ENCODE measurements at regions not wholly inside any gene's neighbourhood (a gene's known extent, or its start where the extent isn't known, plus 50 kb on each side); places are given as distances from the start of the nearest gene placed in this dataset.

GRCh38 chr14:65945327-65945726 is 532.8 kb downstream of the FUT8 start:
- Histone ChIP-seq H3K4me2 (no peak overlapping the region), H2AFZ (ENCODE audit: low read depth) (no peak overlapping the region), H3K79me2 (ENCODE audit: insufficient read depth) (no peaks in the 10 kb centered on the region), H3K27me3 (ENCODE audit: insufficient read depth) (no peaks in the 10 kb centered on the region), H3K27ac (ENCODE audit: low read depth in 2 of 2, low read length in 1 of 2) (no peak overlapping the region), H3K4me1 (ENCODE audit: control insufficient read depth in 1 of 2, insufficient read depth in 2 of 2, low read depth in 1 of 2, low read length in 1 of 2) (peaks cover 0 to 12% of the 10 kb centered on the region in 2 experiments; a peak in 1 of 4 replicates), H3K36me3 (replicated peaks in 1 of 2; ENCODE audit: control insufficient read depth in 1 of 2, insufficient read depth in 2 of 2, low read length in 1 of 2) (no peaks in the 10 kb centered on the region), H3K9me2 (no peaks in the 10 kb centered on the region), H3K9ac (no peak overlapping the region), H3F3A (replicated peaks; ENCODE audit: insufficient read depth) (no peaks in the 10 kb centered on the region), H3K9me3 (no peaks in the 10 kb centered on the region), H4K20me1 (ENCODE audit: insufficient read depth) (no peaks in the 10 kb centered on the region), H3K4me3 (ENCODE audit: low read depth in 2 of 2, low read length in 1 of 2) (no peak overlapping the region)
- no peak for TF ChIP-seq YY1 (IDR thresholded peaks at IDR 0.05; ENCODE audit: low read depth)
- no peak for TF ChIP-seq RXRA (IDR thresholded peaks at IDR 0.05; ENCODE audit: borderline replicate concordance, low read depth)
- no peak for TF ChIP-seq ZBTB33 (IDR thresholded peaks at IDR 0.05; ENCODE audit: borderline replicate concordance, low read depth)
- TF ChIP-seq TAF1 (IDR thresholded peaks at IDR 0.05; ENCODE audit: borderline replicate concordance, low read depth, low read length): no peak
- TF ChIP-seq RFX5 (IDR thresholded peaks at IDR 0.05; ENCODE audit: low read length): no peak
- no peak for TF ChIP-seq MXI1 (IDR thresholded peaks at IDR 0.05; ENCODE audit: low read depth, low read length)
- no peak for TF ChIP-seq USF2 (IDR thresholded peaks at IDR 0.05; ENCODE audit: borderline replicate concordance, low read depth, low read length)
- TF ChIP-seq EZH2phosphoT487 (IDR thresholded peaks at IDR 0.05; ENCODE audit: borderline replicate concordance, low read depth): no peak
- no peak for TF ChIP-seq TCF12 (IDR thresholded peaks at IDR 0.05)
- no peak for TF ChIP-seq SMC3 (IDR thresholded peaks at IDR 0.05; ENCODE audit: low read depth, low read length)
- TF ChIP-seq SIN3A (IDR thresholded peaks at IDR 0.05; ENCODE audit: borderline replicate concordance, low read depth, low read length): no peak
- no peak for TF ChIP-seq ELF1 (IDR thresholded peaks at IDR 0.05)
- TF ChIP-seq USF1 (IDR thresholded peaks at IDR 0.05; ENCODE audit: borderline replicate concordance, low read depth): no peak
- no peak for TF ChIP-seq POLR2AphosphoS5 (IDR thresholded peaks at IDR 0.05; ENCODE audit: low read depth, low read length)
- TF ChIP-seq CHD2 (IDR thresholded peaks at IDR 0.05; ENCODE audit: low read length, partially characterized antibody): no peak
- TF ChIP-seq MAX (IDR thresholded peaks at IDR 0.05; ENCODE audit: low read depth): no peak
- TF ChIP-seq CTCF (IDR thresholded peaks at IDR 0.05): no peak
- POLR2A ChIA-PET: no interaction called here
- no peak for DNase-seq
- CTCF ChIA-PET: interaction anchor here (0.9 to 2.7 kb wide), 5 partner anchors 9 to 530 kb away, joined by 3 to 17 read pairs (median 4); no protein-coding TSS in a partner anchor
- WGBS (ENCODE audit: low lambda C conversion rate): 31% methylated on average over 3 of the region's 3 CpGs

All from SK-N-SH (cell line).